Fibroblast of villous mesenchyme (primary cell): ENCODE measurements at regions not wholly inside any gene's neighbourhood (a gene's known extent, or its start where the extent isn't known, plus 50 kb on each side); places are given as distances from the start of the nearest gene placed in this dataset.

Experiments
- DNase-seq: peaks from one replicate; pipeline ENCODE4 v3.0.0-alpha.2; 2010; ENCODE audit warnings: low read depth
- H3K4me3 ChIP-seq: 2 replicates; pipeline ENCODE4 v1.5.1; 2011; ENCODE audit warnings: low read depth, mild to moderate bottlenecking, low read length
- TF ChIP-seq, protein P1 (sequence below): IDR thresholded peaks from 2 replicates; pipeline ENCODE4 v1.5.1; 2012; ENCODE audit warnings: low read depth, mild to moderate bottlenecking, low read length; ENCODE audit not compliant: insufficient read depth

DNA sequence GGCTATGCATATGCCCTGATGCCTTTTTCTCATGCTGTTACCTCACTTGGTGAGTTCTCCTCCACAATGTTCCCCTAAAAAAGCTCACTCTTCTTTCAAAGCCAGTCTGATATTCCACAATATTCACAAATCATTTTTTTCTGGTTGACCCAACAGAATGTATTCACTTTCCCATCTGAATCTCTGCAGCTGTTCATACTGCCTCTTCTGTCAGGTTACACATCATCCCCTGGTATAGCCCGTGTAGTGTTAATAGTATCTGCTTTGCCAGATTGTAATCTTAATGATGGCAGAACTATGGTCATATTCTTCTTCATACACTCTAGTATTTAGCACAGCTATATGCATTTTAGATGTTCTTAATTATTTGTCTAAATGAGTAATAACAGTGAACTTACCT is 544.3 kb downstream of the EFNB2 start:
- no peak overlapping the region for H3K4me3 ChIP-seq
- no peak for DNase-seq
- TF ChIP-seq, protein P1, sequence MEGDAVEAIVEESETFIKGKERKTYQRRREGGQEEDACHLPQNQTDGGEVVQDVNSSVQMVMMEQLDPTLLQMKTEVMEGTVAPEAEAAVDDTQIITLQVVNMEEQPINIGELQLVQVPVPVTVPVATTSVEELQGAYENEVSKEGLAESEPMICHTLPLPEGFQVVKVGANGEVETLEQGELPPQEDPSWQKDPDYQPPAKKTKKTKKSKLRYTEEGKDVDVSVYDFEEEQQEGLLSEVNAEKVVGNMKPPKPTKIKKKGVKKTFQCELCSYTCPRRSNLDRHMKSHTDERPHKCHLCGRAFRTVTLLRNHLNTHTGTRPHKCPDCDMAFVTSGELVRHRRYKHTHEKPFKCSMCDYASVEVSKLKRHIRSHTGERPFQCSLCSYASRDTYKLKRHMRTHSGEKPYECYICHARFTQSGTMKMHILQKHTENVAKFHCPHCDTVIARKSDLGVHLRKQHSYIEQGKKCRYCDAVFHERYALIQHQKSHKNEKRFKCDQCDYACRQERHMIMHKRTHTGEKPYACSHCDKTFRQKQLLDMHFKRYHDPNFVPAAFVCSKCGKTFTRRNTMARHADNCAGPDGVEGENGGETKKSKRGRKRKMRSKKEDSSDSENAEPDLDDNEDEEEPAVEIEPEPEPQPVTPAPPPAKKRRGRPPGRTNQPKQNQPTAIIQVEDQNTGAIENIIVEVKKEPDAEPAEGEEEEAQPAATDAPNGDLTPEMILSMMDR = no peak

DNA sequence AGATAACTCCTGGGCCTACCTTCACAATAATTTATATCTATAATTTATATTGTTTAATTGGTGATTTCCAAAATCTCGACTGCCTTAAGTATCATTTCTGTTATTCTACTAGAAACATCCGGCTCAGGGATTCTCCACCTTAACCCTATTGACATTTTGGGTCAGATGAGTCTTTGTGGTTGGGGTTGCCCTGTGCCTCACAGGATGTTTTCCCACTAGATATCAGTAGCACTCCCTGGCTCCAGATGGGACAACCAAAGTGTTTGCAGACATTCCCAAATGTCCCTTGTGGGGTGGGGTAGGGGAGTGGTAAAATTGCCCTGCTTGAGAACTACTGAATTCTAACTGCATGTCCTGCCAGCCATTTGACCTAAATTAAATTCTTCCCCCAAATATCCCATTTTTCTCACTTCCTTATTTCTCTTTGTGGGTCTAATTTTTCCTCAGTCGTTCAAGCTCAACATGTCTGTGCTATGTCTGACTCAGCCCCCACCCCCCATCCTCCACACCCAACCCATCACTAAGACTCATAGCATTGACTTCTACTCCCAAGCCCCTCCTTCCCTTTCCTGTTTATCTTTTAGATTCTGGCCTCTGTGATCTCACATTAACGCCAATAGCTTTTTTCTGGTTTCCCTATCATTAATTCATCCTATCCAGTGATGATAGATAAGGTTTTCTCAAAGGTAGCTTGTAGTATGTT is 545.1 kb downstream of the EFNB2 start:
- no peak for DNase-seq
- TF ChIP-seq, protein P1 = no peak

DNA sequence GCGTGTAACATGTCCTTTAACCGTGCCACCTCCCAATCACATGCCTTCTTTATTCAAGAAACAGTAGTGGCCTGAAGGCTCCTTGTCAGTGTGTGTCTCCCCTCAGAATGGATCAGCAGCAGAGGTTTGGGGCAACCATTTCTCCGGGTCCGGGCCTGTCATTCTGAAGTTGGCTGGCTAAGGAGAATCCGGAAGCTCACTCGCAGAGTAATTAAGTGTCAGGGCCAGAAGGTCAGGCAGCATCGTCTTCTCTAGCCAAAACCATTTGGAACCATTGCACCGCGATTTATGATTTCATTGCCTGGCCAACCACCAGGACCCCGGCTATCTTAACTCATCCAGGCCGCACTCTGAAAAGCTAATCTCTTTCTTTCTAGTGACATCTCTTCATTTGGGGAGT is 550.8 kb downstream of the EFNB2 start:
- TF ChIP-seq, protein P1 = no peak
- DNase-seq = no peak
- H3K4me3 ChIP-seq = no peak overlapping the region

More for the DNA sequence above, 545.1 kb downstream of the EFNB2 start:
- no peak overlapping the region for H3K4me3 ChIP-seq

DNA sequence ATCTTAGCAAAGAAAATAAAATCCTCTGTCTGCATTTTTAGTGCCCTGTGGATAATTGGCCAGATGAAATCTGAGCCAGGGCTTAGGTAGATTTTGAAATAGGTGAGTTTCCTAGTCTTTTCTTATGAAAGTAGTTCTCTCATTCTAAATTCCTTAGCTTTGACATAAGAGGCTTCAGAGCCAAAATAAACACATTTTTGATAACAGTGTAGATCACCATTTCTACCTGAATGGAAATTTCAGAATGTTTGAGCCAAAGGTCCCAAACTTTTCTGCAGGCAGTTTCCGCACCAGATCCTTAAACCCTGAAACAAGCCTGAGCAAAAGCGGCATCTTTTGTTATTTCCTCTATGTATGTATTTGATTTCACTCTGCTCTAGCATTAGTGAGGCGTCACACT is 551.2 kb downstream of the EFNB2 start:
- TF ChIP-seq, protein P1 = no peak
- DNase-seq = no peak
- no peak overlapping the region for H3K4me3 ChIP-seq

DNA sequence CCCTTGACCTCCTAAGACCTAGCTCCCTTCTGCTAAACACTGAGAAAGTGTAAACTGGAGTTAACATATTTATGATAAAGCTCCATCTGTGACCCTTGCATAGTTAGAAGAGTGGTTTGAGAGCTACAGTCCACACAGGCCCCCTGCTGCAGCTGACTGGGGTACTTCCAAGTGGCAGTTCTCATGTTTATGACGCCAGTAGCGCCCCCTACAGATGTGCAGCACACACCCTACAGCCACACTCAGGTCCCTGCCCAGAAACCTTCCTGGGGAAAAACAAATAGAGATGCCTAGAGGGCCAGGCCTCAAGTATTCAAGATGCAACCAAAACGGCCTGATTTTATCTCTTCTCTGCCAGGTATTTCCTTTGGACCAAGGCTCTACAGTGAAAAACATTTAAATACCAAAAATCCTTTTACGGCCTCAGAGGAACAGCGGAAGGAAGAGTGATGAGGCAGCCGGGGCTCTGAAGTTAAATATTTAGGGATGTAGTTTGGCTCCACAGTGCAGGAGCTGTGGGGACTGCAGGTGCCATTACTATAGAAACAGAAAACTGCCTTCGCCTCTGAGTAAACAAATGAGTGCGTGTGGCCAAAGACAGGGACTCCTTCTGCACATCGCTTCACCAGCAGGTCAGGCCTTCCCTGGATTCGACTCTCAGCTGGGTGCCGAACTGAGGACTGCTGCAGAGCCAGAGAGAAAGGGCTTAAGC is 553.1 kb downstream of the EFNB2 start:
- TF ChIP-seq, protein P1 = no peak
- no peak for DNase-seq

DNA sequence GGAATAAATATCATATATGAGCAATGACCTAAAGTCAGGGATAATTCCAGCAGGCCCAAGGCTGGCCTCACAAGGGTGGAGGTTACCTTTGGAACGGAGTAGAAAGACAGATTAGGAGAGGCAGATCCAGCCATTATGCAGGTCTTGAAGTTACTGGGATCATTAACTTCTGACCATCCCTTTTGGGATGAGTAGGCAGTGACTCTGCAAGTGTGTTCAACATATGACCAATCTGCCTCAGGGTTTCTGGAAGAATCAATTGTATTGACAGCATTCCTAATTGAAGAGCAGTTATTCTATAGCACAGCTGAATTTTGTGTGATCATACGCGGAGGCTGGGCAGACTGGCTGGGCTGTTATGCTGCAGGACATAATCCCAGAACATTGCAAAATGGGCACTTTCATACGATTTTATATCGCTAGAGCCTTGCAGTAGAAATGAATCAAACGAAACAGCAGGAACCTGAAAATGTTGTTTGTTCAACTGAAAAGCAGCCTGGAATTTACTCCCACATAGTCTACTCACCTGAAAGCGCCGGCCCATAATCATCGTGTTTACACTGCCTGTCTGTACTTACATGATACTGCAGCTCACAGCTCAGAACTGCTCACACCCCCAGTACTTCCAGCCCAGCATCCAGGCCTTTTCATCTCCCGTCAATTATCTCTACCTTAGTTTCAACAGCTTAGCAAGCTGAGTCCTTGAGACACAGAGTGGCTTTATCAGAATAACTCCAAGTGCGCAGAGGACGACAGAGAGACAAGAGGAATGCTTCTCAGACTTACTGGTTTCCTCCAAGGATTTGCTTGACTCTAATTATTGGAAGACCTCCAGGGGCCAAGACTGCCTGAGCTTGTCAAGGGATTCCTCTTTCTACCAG is 556.1 kb downstream of the EFNB2 start:
- DNase-seq = no peak
- TF ChIP-seq, protein P1 = no peak
- no peak overlapping the region for H3K4me3 ChIP-seq

More for the DNA sequence above, 553.1 kb downstream of the EFNB2 start:
- H3K4me3 ChIP-seq = no peak overlapping the region
